Activated CD4-positive, alpha-beta T cell treated with anti-CD3 and anti-CD28 coated beads for 48 hours (primary cell): ENCODE measurements at regions not wholly inside any gene's neighbourhood (a gene's known extent, or its start where the extent isn't known, plus 50 kb on each side); places are given as distances from the start of the nearest gene placed in this dataset.
"Not testable (repeated sequence)": the region's sequence is repeated elsewhere in the genome, so short reads cannot be mapped to it uniquely, and the experiment has no call there.

ENCODE experiments used
- DNase-seq: peaks from one replicate; pipeline ENCODE4 v3.0.0-alpha.2; 2020

DNA sequence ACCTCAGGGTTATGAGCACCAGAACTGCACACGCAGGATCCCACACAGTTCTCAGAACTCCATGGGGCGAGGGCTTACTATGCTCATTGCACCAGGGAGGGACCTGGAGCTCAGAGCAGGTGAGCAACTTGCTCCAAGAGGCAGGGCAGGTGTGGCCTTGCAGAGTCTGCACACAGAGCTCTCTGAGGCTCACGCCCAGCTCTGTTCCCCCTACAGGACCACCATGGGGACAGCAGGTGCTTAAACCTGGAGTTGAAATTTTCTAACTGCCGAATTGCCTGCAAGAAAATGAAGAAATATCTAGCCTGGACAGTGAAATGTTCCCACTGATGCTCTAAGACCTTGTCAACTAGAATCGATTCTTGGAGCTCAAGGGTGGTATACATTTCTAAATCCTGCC, 49.9 kb upstream of the MSMB start:
- DNase-seq: peak; percentile 23

DNA sequence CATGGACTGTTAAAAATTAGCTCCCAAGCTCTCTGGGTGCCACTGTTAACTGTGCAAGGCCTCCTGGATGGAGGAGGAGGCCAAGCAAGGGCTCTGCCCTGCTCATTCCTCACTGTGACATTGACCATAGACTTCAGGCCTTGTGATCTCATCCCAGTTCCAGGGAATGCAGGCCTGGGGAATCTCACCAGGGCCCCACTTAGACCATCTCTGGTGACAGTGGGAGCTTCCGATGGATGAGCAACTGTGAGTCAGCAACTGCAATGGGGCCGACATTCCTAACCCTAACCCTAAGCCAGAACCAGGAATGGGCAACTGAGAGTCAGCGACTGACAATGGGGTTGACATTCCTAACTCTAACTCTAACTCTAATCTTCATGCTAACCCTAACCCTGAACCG, 50.4 kb upstream of the MSMB start:
- DNase-seq: no peak

DNA sequence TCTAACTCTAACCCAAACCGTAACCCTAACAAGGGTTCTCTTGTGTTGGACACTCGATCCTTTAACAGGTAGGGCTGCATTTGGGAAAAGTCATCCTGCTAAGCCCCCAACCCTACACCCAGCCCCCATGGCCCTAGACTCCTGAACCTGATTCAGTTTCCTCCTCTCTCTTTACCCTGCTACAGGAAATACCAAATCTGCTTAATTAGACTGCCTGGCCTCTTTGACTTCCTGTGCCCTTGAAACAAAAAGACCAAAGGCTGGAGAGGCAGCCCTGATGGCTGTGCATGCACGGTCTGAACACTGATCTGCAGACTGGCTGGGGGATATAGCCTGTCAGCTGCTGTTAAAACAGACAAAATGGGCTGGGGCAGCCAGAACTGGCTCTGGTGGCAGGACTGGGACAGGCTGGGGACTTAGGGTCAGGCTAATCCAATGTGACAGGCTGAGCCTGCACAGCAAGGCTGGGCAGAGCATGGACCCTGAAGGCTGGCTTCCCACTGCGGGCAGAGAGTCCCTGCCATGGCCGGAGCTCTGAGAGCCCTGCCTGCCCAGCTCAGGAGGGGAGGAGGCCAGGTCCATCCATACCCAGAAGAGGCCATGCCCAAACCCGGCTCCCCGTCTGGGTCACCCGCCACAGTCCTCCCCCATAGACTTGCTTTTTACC, 51.0 kb upstream of the MSMB start:
- no peak for DNase-seq

DNA sequence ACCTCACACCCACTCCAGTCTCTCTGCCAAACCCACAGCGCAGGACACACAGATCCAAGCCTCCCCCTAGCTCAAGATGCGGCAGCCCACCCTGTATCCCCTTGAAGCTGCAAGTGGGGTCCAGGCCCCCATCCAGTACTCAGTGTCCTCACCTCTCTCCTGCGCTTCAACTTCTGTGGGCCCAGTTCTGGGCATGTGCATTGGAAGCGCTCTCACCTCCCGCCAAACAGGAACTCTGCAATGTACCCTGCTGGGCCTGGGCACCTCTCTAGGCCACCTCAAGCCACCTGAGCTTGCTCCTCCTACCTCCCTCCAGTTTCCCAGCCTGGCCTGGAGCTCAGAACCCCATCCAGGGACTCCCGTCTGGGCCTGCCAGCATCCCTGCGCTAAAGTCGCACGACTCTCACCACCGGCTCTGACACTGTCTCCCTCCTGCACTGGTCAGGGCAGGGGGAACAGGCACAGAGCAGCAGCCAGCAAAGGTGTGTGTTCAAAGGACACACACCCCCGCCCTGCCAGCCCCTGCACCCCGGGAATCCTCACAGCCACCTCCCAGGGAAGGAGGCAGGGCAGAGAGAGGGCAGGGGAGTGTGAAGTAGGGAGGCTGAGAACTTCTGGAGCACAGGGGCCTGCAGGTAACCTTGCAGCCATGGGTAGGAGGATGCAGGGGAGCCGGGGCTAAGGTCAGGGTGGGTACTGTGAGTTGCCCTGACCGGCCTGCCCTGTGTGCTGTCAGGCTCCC, 51.7 kb upstream of the MSMB start:
- DNase-seq: no peak

DNA sequence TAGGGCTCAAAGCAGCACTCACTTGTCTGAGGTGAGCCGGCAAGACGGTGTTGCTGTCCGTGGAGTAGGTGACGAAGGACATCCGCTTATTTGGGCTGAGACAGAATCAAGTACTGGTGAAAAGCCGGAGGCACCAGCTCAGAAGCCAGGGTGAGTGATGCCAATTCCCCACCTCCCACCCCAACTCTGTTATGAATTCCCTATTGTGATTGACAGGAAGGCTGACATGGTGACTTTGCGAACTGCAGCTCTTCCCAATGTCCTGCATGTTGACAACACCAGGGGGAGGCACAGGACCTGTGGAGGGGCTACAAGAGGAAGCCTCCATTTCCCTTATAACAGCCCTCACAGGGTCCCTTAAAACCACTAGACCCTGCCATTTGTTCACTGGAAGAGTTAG, 52.3 kb upstream of the MSMB start:
- DNase-seq: no peak

DNA sequence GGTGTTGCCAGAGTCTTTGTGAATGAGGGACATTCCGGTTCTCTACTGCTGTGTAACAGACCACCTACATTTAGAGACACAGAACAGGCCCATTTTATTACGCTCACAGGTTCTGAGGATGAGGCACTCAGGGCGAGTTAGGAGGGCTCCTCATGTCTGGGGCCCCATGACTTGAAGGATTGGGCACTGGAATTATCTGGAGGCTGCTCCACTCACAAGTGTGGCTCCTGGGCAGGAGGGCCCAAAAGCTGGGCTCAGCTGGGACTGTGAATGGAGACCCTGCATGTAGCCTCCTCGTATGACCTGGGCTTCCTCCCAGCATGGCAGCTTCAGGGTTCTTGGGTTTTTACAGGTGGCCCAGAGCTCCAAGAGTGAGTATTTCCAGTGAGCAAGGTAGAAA, 52.9 kb upstream of the MSMB start:
- not testable (repeated sequence) for DNase-seq

- no peak for DNase-seq
Observed at GRCh38 chr10:46104071-46104585, 58.1 kb upstream of the MSMB start.

DNA sequence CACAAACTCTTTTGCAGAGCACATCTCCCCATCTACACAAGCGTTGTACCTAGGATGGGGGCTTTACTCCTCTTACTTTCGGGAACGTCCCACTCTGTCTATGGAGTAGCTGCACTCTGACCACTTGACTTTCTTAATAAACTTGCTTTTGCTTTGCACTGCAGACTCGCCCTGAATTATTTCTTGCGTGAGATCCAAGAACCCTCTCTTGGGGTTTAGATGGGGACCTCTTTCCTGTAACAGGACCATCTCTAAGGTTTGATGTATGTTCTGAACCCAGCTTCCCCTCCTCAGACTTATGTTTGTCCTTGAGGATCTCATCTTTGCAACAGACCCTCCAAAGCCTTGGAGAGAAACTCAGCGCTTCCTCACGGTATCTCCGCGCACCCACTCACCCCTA, 59.3 kb upstream of the MSMB start:
- not testable (repeated sequence) for DNase-seq

DNA sequence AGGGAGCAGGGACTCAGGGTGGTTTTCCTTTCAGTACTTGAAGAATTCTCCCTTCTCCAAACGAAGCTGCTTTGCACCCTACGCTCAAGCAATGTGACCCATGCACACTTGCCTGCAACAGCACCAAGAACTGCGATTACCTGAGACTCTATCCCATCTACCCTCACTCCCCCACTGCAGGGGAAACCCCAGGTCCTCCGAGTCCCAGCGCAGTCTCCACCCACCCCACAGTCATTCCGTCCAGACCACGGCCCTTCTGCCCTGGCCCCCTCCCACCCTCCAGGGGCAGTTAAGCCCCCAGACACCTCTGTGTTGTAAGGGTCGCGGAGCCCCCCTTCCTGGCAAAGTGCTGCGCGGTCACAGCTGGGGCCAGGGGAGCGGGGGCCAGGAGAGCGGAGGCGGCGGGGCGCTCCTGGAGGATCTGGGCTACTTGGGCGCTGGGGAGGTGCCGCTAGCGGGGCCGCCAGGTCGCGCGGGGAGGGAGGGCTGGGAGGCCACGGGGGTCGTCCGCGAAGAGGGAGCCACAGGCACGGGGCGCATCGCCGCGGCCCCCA, 59.9 kb upstream of the MSMB start:
- peak; percentile 42 for DNase-seq

- DNase-seq: peak; percentile 64
Observed at GRCh38 chr10:46106410-46107255, 60.6 kb upstream of the MSMB start.

DNA sequence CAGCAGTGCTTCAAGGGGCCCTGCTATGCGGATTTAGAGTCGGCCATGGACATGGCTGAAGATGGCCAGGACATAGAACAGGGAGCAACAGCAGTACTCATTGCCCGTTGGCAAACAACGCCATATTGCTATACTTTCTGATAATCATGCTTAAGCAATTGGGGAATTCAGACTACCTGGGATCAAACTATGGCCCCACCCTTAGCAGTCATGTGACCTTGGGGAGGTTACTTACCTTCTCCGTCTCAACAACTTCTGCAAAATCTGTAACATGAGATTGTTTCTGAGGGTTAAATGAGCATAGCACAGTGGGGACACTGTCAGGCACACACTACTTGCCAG, 62.1 kb upstream of the MSMB start:
- DNase-seq: not testable (repeated sequence)

GRCh38 chr10:46154271-46154670, 108.2 kb upstream of the MSMB start:
- not testable (repeated sequence) for DNase-seq

DNA sequence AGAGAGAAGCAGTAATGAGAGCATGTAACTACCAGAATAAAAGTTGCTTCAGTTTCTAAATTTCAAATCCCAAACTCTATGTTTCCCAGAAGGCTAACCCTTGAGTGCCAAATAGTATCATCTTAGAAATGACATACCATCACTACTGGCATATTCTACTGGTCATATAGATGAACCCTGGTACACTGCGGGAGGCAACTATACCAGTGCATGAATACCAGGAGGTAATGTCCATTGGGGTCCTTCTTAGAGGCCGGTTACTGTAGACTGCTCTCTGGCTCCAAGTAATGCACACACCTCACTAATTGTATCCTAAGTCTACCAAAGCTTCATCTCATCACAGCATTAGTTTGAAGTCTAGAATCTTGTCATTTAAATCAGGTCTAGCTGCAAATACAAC, 108.6 kb upstream of the MSMB start:
- DNase-seq: not testable (repeated sequence)

DNA sequence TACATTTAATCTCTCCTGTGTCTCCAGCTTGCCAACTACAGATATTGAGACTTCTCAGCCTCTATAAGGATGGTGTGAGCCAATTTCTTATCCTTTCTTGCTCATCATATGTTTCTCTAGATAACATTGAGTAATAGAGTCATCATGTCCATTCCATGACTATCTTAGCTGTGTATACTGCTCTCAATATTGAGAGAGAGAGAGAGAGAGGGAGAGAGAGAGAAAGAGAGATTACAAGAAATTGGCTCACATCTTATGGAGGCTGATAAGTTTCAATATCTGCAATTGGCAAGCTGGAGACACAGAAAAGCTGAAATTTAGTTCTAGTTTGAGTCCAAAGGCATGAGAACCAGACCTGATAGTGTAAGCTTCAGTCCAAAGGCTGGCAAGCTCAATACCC, 110.8 kb upstream of the MSMB start:
- not testable (repeated sequence) for DNase-seq

DNA sequence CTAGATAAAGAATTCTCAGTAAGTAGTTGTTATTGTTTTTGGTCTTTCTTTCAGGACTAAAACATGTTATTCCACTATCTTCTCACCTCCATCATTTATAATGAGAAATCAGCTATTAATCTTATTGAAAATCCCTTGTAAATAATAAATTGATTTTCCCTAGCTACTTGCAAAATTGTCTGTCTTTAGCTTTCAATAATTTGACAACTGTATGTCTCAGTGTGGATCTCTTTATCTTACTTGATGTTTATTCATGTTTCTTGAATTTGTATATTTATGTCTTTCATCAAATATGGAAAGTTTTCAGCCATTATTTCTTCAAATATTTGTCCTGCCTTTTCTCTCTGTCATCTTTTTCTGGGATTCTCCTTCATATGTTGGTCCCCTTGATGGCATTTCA, 117.1 kb upstream of the ANTXRL start:
- no peak for DNase-seq

DNA sequence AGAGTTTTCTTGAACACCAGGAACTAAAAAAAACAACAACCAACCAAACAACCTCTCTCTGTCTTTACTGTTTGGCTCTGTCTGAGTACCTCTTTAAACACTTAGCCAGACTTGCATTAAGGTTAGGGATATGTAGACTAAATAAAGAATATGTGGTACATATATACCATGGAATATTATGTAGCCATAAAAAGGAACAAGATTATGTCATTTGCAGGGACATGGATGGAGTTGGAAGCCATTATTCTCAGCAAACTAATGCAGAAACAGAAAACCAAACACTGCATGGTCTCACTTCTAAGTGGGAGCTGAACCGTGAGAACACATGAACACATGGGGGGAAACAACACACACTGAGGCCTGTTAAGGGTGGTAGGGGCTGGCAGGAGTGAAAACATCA, 116.0 kb upstream of the ANTXRL start:
- no peak for DNase-seq

DNA sequence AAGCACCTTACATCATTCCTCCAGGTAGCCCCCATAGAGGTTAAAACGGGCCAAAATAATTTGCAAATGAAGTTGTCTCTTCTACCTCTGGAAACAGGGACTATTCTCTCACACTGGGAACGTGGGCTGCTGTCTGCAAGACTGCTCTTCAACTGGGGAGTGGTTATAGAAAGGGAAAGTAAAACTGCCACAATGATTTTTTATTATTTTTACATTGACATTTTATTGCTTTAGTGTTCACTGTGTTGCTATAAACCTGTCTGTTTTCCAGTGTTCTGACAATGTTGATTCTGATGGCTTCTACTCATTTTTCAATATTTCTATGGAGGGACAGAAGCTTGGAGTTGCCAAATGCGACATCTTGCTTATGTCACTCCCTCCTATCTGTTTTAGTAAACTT, 115.1 kb upstream of the ANTXRL start:
- no peak for DNase-seq

DNA sequence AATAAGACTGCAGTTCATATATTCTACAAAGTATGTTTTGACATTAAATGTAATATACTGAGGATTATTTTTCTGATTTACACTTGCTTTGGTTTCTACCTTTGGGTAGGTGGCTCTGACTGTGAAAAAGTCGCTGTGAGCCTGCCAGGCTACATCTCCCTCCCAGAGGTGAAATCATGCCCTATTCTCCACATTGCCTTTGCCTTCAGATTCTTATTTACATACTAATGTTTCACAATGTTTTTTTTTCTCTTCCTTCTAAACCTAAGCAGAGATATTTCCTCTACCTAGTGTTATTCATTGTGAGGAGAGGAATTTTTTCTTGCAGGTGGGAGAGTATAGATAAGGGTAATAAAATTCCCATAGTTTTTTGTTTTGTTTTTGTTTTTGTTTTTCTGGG, 111.5 kb upstream of the ANTXRL start:
- no peak for DNase-seq

GRCh38 chr10:46175831-46176230, 111.0 kb upstream of the ANTXRL start:
- no peak for DNase-seq

GRCh38 chr10:46187431-46187830, 99.4 kb upstream of the ANTXRL start:
- DNase-seq: not testable (repeated sequence)

GRCh38 chr10:46197050-46197449, 89.7 kb upstream of the ANTXRL start:
- no peak for DNase-seq

DNA sequence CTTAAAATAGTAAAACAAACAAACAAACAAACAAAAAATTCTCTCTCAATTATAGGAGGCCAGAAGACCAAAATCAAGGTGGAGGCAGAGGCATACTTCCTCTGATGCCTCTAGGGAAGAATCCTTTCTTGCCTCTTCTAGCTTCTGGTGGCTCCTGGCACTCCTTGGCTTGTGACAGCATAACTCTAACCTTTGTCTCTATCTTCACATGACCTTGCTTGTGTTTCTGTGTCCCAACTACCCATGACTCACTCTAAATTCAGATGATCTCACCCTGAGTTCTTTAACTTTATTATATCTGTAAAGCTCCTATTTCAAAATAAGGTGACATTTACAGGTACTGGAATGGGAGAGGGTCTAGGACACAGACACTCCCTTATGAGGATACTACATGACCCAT, 88.3 kb upstream of the ANTXRL start:
- no peak for DNase-seq

DNA sequence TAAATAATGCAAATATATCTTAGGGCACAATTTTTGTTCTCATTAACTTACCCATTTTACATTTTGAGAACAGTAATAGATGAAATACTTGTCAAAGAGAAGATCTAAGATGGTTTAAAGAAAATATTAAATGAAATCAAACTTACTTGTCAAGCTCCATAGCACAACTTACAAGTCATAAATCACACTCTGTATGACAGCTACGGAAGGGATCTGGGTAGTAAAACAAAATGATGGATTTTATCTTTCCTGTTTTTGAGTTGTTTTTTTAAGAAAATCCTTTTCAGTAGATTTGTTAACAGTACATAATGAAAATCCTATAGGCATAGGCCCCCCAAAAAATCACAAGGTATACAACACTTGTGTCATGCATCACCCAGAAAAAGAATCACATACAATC, 84.4 kb upstream of the ANTXRL start:
- not testable (repeated sequence) for DNase-seq
